Esophagus (tissue), 2 donors: ENCODE measurements at regions not wholly inside any gene's neighbourhood (a gene's known extent, or its start where the extent isn't known, plus 50 kb on each side); places are given as distances from the start of the nearest gene placed in this dataset.

Source experiments
- H3K27ac ChIP-seq, 2 donors: one replicate each; pipeline ENCODE4 v1.5.1; 2013; ENCODE audit warnings: low read depth in 2 of 2, mild to moderate bottlenecking in 2 of 2, inconsistent platforms in 1 of 2, low read length in 1 of 2, moderate library complexity in 1 of 2
- H3K27me3 ChIP-seq, 2 donors: one replicate each; pipeline ENCODE4 v1.6.1; 2013; ENCODE audit warnings: low read length in 2 of 2, control low read depth in 1 of 2, mild to moderate bottlenecking in 1 of 2; ENCODE audit not compliant: insufficient read depth in 2 of 2, control insufficient read depth in 1 of 2
- H3K36me3 ChIP-seq, 2 donors: one replicate each; pipeline ENCODE4 v1.6.1; 2013; ENCODE audit warnings: low read length in 1 of 2; ENCODE audit not compliant: control insufficient read depth in 2 of 2, insufficient read depth in 2 of 2
- H3K4me1 ChIP-seq, 2 donors: one replicate each; pipeline ENCODE4 v1.6.1; 2013; ENCODE audit warnings: low read length in 1 of 2; ENCODE audit not compliant: control insufficient read depth in 2 of 2, insufficient read depth in 2 of 2
- H3K4me3 ChIP-seq, 2 donors: one replicate each; pipeline ENCODE4 v1.5.1; 2013; ENCODE audit warnings: low read length in 2 of 2, mild to moderate bottlenecking in 2 of 2, low read depth in 1 of 2, moderate library complexity in 1 of 2
- H3K9me3 ChIP-seq, 2 donors: one replicate each; pipeline ENCODE4 v1.6.1; 2013; ENCODE audit warnings: mild to moderate bottlenecking in 2 of 2, low read depth in 1 of 2, low read length in 1 of 2, moderate library complexity in 1 of 2; ENCODE audit not compliant: control insufficient read depth in 2 of 2, insufficient read depth in 1 of 2
- WGBS, 2 donors: extraction: QIAGEN DNeasy Blood & Tissue Kit; methylation state at CpG; one replicate each; pipeline ENCODE4 v1.1.7; 2013; 5-methylcytosine and 5-hydroxymethylcytosine counted together
- donor health status: healthy with polysubstance abuse.
- donor health status: Bipolar disorder and iron deficiency.

DNA sequence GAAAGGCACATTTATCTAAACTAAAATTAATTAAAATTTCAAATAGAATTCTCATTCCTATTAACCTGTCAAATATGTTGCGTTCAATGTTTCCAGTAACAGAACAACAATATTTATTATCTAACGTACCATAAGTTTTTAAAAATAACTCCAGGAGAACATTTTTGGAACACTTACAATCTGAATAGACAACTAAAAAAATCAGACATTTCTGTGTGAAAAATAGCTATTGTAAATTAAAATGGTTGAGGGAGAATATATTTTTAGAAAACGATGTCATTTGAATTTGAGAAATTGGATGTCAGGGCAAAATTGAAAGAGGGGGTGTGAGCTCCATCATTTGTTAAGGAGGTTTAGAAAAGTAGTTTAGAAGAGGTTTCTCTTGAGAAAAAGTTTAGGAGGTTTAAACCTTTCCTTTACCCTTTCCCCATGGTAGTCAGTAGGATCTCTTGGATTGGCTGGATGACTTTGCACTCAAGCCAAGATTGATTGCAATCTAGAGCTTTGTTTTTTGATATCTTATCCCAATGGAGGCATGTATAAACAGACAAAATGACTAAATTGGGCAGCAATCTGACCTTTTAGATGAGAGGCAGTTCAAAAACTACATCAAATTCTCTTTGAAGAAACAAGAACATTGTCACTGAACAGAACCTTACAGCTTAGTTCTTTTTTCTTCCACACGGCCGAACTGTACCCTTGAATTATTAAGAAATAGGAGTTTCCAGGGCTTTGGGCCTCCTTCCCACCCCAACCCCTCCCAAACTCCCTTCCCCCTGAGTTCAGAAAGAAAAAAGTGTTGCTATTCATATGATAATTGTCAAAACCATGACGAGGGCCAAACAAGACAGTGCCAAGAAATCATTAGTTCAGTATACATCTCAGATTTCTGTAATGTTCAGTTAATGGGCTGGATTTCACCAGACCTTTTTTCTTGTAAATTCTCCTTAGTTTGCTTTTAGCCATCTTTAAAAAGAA, 79.7 kb upstream of the CDIN1 start:
- WGBS, 2 donors: 62 to 66% methylated on average over 6 of the region's 6 CpGs
- Histone ChIP-seq H3K9me3 (no peaks in the 10 kb centered on the region), H3K4me1 (no peaks in the 10 kb centered on the region), H3K36me3 (no peaks in the 10 kb centered on the region), H3K27me3 (no peaks in the 10 kb centered on the region), H3K27ac (no peak overlapping the region), H3K4me3 (no peak overlapping the region)

DNA sequence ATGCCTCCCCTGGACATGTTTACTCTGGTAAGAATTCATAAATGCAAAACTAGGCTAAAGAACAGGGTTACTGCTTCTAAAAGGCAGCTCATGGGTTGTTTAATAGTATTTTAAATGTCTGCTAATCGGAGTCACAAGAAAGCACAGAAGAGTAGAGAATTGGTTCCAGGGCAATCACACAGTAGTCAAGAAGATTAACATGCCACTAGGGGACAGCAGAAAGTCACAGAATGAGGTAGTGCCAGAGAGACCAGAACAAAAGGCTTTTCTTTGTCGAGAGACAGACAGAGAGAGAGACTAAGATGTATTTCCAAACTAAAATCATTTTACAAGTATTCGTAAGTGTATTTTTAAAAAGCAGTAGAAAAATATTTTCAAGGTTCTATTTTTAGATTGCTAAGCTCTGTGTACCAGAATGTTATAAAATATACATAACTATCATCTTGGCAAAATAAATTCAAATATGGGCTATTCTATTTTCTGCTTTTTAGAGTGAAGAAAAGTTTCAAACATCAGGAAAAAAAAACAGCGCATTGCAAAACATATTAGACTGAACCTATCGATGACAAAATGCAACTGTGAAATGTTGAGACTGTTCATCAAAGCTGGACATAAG, 78.3 kb upstream of the CDIN1 start:
- Histone ChIP-seq H3K9me3 (no peaks in the 10 kb centered on the region), H3K4me3 (no peak overlapping the region), H3K4me1 (no peaks in the 10 kb centered on the region), H3K36me3 (no peaks in the 10 kb centered on the region), H3K27me3 (no peaks in the 10 kb centered on the region), H3K27ac (no peak overlapping the region)
- 29 to 31% methylated on average over 5 of the region's 5 CpGs for WGBS, 2 donors

DNA sequence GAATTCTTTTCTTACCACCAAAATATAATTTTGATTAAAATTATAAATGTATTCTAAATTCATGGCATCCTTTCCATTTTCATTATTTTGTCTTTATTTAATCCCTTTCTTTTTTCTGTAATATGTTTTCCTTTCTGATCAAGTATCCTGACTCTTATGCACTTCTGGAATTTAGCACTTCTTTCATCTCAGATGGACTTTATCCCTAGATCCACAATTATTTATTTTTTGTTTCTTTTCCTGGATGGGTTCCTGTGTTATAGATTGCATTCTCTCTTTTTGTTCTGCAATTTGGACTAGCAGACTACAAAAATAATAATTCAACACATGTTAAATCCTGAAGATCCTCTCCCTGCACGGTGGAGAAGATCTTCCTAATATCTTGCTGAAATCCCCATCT, 76.9 kb upstream of the CDIN1 start:
- 53 to 69% methylated on average over 1 of the region's 1 CpG for WGBS, 2 donors
- no peak overlapping the region for H3K27ac ChIP-seq

DNA sequence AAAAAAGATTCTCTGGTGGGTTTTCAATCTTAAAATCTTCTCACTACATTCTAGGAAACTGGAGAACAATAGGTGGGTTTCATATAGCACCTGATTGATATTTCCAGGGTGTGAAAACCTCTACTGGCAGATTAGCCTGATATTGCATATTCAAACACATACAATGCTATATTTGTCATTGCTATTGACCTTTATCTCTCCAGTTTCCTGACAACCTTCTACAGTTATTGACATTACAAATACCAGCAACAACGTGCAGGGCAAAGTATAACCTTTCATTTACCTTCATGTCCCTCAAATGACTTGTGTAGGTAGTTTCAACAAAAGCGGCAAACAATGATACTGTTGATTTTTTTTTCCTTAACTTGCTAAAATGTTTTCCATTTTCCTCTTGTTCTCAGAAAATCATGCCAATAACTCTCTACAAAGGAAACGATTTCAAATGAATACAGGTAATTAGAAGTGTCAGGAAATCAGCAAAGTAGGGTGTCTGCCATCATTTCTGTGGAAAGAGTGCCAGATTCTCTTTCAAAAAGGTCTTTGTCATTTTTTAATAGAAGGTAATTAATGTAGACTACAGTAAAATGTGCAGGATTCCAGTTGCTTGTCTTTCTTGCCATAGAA, 72.6 kb upstream of the CDIN1 start:
- no peaks in the 10 kb centered on the region for H3K27me3 ChIP-seq
- no peaks in the 10 kb centered on the region for H3K36me3 ChIP-seq
- 44 to 56% methylated on average over 3 of the region's 3 CpGs for WGBS, 2 donors
- H3K9me3 ChIP-seq: no peaks in the 10 kb centered on the region
- H3K4me3 ChIP-seq: no peak overlapping the region
- H3K27ac ChIP-seq: no peak overlapping the region
- no peaks in the 10 kb centered on the region for H3K4me1 ChIP-seq

More for the DNA sequence above, 76.9 kb upstream of the CDIN1 start:
- Histone ChIP-seq H3K9me3 (no peaks in the 10 kb centered on the region), H3K4me1 (no peaks in the 10 kb centered on the region), H3K27me3 (no peaks in the 10 kb centered on the region), H3K4me3 (no peak overlapping the region), H3K36me3 (no peaks in the 10 kb centered on the region)

DNA sequence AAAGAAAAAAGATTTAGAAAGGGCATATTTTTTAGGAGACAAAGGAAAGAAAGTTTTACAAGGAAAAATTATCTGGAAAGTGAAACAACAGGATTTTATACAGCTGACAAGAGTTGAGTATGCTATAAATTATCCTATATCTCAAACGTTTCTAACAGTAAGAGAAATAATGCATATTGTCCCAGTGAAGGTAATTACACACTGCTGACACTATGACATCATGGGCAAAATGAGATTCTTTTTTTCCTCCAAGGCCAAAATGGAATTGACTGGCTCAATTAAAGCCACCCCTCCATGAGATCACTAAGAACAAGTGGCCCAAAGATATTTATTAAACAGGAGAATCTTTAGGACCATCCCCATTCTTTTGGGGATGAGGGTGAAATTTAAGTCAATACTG, 72.0 kb upstream of the CDIN1 start:
- Histone ChIP-seq H3K4me3 (no peak overlapping the region), H3K36me3 (no peaks in the 10 kb centered on the region), H3K4me1 (no peaks in the 10 kb centered on the region), H3K27ac (no peak overlapping the region), H3K9me3 (no peaks in the 10 kb centered on the region), H3K27me3 (no peaks in the 10 kb centered on the region)
- 5 to 15% methylated on average over 1 of the region's 1 CpG for WGBS, 2 donors

DNA sequence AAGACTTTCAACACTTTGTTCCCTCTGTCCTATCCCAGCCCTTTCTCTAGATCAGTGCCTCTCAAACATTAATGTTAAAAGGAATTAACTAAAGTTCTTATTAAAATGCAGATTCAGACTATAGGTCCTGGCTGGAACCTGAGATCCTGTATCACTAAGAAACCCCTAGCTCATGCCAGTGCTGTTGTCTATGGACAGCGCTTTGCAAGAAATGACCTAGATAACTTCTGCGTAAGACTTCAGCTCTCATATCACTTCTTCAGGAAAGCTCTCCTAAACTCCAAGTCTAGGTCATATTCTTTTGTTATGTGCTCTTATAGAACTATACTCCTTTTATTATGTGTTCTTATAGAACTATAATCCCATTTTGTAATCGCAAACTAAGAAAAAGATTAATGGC, 67.8 kb upstream of the CDIN1 start:
- no peaks in the 10 kb centered on the region for H3K9me3 ChIP-seq

DNA sequence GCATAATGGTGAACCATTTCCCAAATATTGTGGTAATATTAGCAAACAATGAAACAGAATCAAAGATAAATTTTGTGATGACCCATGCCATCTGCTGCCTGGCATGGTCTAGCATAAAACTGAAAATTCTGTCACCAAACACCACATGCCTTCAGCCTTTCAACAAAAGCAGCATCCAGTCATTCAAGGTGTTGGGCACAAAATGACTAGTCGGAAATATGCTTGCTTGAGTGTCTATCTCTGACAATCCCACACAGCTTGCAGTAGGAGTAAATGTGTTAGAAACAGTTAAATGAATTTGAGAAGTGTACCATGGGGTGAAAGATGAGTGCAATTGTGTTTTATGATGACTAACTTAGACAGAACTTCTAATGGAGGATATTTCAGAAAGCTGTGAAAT, 61.7 kb upstream of the CDIN1 start:
- Histone ChIP-seq H3K27me3 (no peaks in the 10 kb centered on the region), H3K4me3 (no peak overlapping the region), H3K27ac (no peak overlapping the region), H3K36me3 (no peaks in the 10 kb centered on the region), H3K4me1 (no peaks in the 10 kb centered on the region), H3K9me3 (no peaks in the 10 kb centered on the region)
- WGBS, 2 donors: 86 to 89% methylated on average over 1 of the region's 1 CpG

More for the DNA sequence above, 67.8 kb upstream of the CDIN1 start:
- H3K27ac ChIP-seq: no peak overlapping the region
- WGBS, 2 donors: 98% methylated on average over 3 of the region's 3 CpGs
- no peaks in the 10 kb centered on the region for H3K4me1 ChIP-seq
- no peak overlapping the region for H3K4me3 ChIP-seq
- no peaks in the 10 kb centered on the region for H3K27me3 ChIP-seq
- H3K36me3 ChIP-seq: no peaks in the 10 kb centered on the region

DNA sequence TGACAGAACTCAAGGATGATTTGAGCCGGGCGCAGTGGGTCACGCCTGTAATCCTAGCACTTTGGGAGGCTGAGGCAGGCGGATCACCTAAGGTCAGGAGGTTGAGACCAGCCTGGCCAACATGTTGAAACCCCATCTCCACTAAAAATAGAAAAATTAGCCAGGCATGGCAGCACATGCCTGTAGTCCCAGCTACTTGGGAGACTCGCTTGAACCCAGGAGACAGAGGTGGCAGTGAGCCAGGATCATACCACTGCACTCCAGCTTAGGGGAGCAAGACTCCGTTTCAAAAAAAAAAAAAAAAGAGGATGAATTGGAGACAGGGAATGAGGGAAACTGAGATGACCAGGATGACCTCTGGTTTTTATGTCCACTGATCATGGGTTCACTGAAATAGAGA, 60.4 kb upstream of the CDIN1 start:
- Histone ChIP-seq H3K4me3 (no peak overlapping the region), H3K27me3 (no peaks in the 10 kb centered on the region), H3K9me3 (no peaks in the 10 kb centered on the region), H3K4me1 (no peaks in the 10 kb centered on the region), H3K27ac (no peak overlapping the region), H3K36me3 (no peaks in the 10 kb centered on the region)
- WGBS, 2 donors: 88 to 91% methylated on average over 6 of the region's 6 CpGs

DNA sequence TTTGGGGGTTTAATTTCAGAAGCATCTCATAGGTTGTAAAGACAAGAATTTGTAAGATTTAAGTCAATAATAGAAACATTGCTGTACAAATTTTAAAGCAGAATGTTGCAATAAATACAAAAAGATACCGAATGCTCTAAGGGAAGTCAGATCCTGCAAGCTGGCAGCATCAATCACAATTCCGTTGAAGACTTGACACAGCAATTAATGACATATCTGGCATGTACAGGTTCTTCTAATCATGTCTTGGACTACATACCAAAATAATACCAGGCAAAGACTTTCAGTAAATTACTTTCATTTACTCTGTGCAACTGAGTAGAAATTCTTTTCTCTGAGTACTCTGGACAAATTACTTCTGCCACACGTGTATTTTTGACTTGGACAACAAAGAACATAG, 54.0 kb upstream of the CDIN1 start:
- Histone ChIP-seq H3K4me3 (no peak overlapping the region), H3K27ac (no peak overlapping the region), H3K36me3 (no peaks in the 10 kb centered on the region), H3K27me3 (no peaks in the 10 kb centered on the region), H3K9me3 (no peaks in the 10 kb centered on the region), H3K4me1 (no peaks in the 10 kb centered on the region)
- WGBS, 2 donors: 78 to 82% methylated on average over 3 of the region's 3 CpGs
